ENCODE measurements at regions not wholly inside any gene's neighbourhood (a gene's known extent, or its start where the extent isn't known, plus 50 kb on each side); places are given as distances from the start of the nearest gene placed in this dataset.

GRCh38 chr10:52652431-52653262 is 119.9 kb downstream of the MBL2 start:
- TF ChIP-seq YY1 (IDR thresholded peaks at IDR 0.05) (no peak), FOXA2 (IDR thresholded peaks at IDR 0.05) (no peak)
- TF ChIP-seq, protein P1, sequence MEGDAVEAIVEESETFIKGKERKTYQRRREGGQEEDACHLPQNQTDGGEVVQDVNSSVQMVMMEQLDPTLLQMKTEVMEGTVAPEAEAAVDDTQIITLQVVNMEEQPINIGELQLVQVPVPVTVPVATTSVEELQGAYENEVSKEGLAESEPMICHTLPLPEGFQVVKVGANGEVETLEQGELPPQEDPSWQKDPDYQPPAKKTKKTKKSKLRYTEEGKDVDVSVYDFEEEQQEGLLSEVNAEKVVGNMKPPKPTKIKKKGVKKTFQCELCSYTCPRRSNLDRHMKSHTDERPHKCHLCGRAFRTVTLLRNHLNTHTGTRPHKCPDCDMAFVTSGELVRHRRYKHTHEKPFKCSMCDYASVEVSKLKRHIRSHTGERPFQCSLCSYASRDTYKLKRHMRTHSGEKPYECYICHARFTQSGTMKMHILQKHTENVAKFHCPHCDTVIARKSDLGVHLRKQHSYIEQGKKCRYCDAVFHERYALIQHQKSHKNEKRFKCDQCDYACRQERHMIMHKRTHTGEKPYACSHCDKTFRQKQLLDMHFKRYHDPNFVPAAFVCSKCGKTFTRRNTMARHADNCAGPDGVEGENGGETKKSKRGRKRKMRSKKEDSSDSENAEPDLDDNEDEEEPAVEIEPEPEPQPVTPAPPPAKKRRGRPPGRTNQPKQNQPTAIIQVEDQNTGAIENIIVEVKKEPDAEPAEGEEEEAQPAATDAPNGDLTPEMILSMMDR (IDR thresholded peaks at IDR 0.05; ENCODE audit: low read depth, low read length, missing input control) = no peak
- TF ChIP-seq, protein P2, sequence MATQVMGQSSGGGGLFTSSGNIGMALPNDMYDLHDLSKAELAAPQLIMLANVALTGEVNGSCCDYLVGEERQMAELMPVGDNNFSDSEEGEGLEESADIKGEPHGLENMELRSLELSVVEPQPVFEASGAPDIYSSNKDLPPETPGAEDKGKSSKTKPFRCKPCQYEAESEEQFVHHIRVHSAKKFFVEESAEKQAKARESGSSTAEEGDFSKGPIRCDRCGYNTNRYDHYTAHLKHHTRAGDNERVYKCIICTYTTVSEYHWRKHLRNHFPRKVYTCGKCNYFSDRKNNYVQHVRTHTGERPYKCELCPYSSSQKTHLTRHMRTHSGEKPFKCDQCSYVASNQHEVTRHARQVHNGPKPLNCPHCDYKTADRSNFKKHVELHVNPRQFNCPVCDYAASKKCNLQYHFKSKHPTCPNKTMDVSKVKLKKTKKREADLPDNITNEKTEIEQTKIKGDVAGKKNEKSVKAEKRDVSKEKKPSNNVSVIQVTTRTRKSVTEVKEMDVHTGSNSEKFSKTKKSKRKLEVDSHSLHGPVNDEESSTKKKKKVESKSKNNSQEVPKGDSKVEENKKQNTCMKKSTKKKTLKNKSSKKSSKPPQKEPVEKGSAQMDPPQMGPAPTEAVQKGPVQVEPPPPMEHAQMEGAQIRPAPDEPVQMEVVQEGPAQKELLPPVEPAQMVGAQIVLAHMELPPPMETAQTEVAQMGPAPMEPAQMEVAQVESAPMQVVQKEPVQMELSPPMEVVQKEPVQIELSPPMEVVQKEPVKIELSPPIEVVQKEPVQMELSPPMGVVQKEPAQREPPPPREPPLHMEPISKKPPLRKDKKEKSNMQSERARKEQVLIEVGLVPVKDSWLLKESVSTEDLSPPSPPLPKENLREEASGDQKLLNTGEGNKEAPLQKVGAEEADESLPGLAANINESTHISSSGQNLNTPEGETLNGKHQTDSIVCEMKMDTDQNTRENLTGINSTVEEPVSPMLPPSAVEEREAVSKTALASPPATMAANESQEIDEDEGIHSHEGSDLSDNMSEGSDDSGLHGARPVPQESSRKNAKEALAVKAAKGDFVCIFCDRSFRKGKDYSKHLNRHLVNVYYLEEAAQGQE (IDR thresholded peaks at IDR 0.05) = no peak
